Urinary bladder (tissue), 3 donors: ENCODE measurements at regions not wholly inside any gene's neighbourhood (a gene's known extent, or its start where the extent isn't known, plus 50 kb on each side); places are given as distances from the start of the nearest gene placed in this dataset.
"Not testable (repeated sequence)": the region's sequence is repeated elsewhere in the genome, so short reads cannot be mapped to it uniquely, and the experiment has no call there.

Experiments used
- DNase-seq: peaks from one replicate; pipeline ENCODE4 v3.0.0-alpha.2; 2015; ENCODE audit errors: extremely low spot score
- H3K27ac ChIP-seq: one replicate; pipeline ENCODE4 v1.5.1; 2013; ENCODE audit warnings: low read depth, mild to moderate bottlenecking, moderate library complexity
- H3K36me3 ChIP-seq: one replicate; pipeline ENCODE4 v1.6.1; 2013; ENCODE audit warnings: mild to moderate bottlenecking, moderate library complexity; ENCODE audit not compliant: insufficient read depth
- H3K4me1 ChIP-seq: one replicate; pipeline ENCODE4 v1.6.1; 2013; ENCODE audit warnings: mild to moderate bottlenecking, moderate library complexity; ENCODE audit not compliant: insufficient read depth
- H3K4me3 ChIP-seq: one replicate; pipeline ENCODE4 v1.5.1; 2013; ENCODE audit warnings: low read depth, low read length
- WGBS: extraction: QIAGEN DNeasy Blood & Tissue Kit; methylation state at CpG from one replicate; pipeline ENCODE4 v1.1.7; 2013; 5-methylcytosine and 5-hydroxymethylcytosine counted together
- donor health status: healthy with polysubstance abuse.
- donor health status: healthy.

GRCh38 chr1:234824836-234825235, 214.9 kb upstream of the IRF2BP2 start:
- not testable (repeated sequence) for H3K36me3 ChIP-seq, DNase-seq, H3K27ac ChIP-seq, H3K4me3 ChIP-seq, H3K4me1 ChIP-seq
- 92% methylated on average over 7 of the region's 7 CpGs for WGBS

- DNase-seq = no peak
- Histone ChIP-seq H3K27ac (no peak overlapping the region), H3K4me1 (no peaks in the 10 kb centered on the region), H3K36me3 (no peaks in the 10 kb centered on the region), H3K4me3 (no peak overlapping the region)
- 90% methylated on average over 16 of the region's 16 CpGs for WGBS
These were observed 213.5 kb upstream of the IRF2BP2 start for GRCh38 chr1:234823191-234824176.

- 98% methylated on average over 6 of the region's 6 CpGs for WGBS
These were observed 211.9 kb upstream of the IRF2BP2 start for GRCh38 chr1:234821840-234822239.

DNA sequence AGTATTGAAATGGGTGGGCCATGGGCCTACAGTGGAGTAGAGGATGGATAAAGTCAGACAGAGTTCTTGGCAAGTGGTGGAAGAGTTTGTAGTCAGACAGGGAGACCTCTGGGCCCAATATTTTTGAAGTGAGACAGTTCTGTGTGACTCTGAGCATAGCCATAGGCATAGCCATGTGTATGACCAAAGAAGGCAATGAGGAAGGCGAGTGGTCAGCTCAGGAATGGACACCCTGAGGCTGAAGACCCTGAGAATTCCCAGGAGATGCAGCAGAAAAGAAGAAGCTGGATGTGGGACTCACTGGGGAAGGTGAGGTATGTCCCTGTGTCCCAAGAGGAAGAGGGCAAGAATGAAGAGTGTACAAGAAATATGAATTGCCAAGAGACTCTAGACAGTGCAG, 210.6 kb upstream of the IRF2BP2 start:
- no peaks in the 10 kb centered on the region for H3K4me1 ChIP-seq
- H3K27ac ChIP-seq = no peak overlapping the region
- H3K36me3 ChIP-seq = no peaks in the 10 kb centered on the region
- 93% methylated on average over 1 of the region's 1 CpG for whole genome bisulfite sequencing
- no peak overlapping the region for H3K4me3 ChIP-seq
- DNase-seq = no peak

More at GRCh38 chr1:234821840-234822239, 211.9 kb upstream of the IRF2BP2 start:
- Histone ChIP-seq H3K27ac (no peak overlapping the region), H3K4me3 (no peak overlapping the region), H3K36me3 (no peaks in the 10 kb centered on the region), H3K4me1 (no peaks in the 10 kb centered on the region)
- DNase-seq = no peak

DNA sequence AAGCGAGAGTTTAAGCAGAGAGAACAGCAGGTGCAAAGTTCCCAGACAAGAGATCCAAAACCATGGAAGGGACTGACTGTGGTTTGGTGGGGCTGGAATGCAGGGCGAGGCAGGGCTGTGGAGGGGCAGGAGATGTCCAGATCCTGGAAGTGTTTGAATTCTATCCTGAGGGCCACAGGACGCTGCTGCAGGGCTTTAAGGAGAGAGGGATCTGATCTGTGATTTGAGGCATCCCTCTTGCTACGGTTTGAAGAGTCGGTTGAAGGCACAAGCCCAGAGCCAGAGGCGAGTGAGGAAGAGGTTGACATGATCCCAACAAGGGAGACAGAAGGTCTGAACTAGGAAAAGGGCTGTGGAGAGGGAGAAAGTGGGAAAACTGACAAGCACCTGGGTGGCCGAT, 209.9 kb upstream of the IRF2BP2 start:
- H3K4me1 ChIP-seq, H3K27ac ChIP-seq, H3K36me3 ChIP-seq, H3K4me3 ChIP-seq, DNase-seq: not testable (repeated sequence)
- WGBS = 96% methylated on average over 6 of the region's 7 CpGs

DNA sequence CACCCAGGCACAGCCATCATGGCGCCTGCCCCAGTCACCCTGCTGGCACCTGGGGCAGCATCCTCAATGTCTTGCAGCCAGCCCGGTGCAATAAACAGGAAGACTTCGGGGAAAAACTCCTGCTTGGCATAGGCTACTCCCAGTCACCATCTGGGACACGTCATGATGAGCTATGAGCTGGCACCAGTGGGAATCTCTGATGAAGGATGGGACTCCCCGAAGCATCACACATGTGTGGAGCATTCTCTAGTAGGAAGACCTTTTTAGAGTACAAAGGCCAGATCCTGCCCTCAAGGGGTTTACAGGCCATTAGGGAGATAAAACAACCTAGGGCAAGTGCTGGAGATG, 208.0 kb upstream of the IRF2BP2 start:
- H3K4me1 ChIP-seq, H3K27ac ChIP-seq, DNase-seq, H3K4me3 ChIP-seq, H3K36me3 ChIP-seq: not testable (repeated sequence)
- 49% methylated on average over 3 of the region's 5 CpGs for WGBS

DNA sequence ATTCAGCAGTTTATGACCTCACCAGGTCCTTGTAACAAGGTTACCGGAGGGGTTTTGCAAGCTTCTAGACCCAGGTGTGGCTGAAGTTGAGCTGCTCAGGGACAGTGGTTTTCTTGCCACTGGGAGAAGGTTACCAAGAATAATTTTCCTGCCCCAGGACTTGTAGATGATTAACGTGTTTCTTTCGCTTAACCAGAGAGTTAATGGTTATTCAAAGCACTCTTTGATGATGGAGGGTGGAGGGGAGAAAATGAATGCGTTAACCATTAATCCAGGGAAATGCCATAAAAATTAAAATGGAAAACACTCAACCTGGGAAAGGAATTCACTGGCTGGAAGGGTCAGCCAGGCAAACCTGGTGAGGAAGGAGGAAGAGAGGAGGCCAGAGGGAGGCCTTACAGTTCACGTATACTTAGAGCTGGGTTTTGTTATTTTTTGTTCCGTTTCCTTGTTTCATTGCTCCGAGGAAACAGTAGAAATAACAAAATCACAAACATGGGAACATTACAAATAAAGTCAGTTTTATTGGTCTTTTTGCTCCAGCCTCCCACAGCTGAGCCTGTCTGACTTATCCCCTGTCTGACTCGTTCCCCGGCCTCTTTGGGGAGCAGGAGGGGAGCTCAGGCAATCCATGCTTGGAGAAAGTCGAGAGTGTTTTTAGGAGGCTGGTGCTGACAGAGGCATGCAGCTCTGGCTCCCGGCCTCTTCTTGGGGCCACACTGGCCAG, 207.5 kb upstream of the IRF2BP2 start:
- not testable (repeated sequence) for H3K36me3 ChIP-seq, H3K4me3 ChIP-seq, H3K4me1 ChIP-seq
- WGBS = 47% methylated on average over 11 of the region's 11 CpGs
- peak overlapping the region; percentile 50 for H3K27ac ChIP-seq
- peak; percentile 45 for DNase-seq

- WGBS = 62% methylated on average over 7 of the region's 7 CpGs
- H3K36me3 ChIP-seq, H3K4me1 ChIP-seq, DNase-seq, H3K27ac ChIP-seq, H3K4me3 ChIP-seq: not testable (repeated sequence)
These were observed 206.9 kb upstream of the IRF2BP2 start for GRCh38 chr1:234816864-234817263.

- not testable (repeated sequence) for H3K4me1 ChIP-seq, DNase-seq, H3K4me3 ChIP-seq, H3K36me3 ChIP-seq, H3K27ac ChIP-seq
- 32% methylated on average over 20 of the region's 26 CpGs for WGBS
These were observed 206.3 kb upstream of the IRF2BP2 start for GRCh38 chr1:234816186-234816851.

DNA sequence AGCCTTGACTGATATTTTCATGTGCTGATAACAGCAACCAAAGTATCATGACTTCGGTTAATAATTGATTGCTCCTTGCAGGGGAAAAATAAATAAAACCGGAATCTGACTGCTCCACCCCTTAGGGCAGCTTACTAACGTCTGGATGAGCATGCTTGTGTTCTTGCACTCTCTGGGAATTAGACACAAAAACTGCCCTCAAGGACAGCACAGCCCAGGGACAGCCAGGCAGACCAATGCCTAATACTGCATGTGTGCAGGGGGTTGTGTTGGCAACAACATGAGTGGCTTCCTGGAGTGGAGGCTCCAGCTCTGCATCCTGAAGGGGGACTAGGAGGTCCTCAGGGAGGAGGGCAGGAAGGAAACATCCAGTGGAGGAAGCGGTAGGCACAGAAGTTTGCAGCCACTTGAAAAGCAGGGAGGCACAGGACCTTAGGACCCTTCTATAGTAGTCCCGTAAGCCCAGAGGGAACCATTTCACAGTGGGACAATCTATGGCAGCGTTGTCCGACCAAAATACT, 205.4 kb upstream of the IRF2BP2 start:
- H3K27ac ChIP-seq, H3K4me3 ChIP-seq, H3K36me3 ChIP-seq, H3K4me1 ChIP-seq, DNase-seq: not testable (repeated sequence)
- WGBS = 57% methylated on average over 6 of the region's 7 CpGs

GRCh38 chr1:234814235-234814634, 204.3 kb upstream of the IRF2BP2 start:
- WGBS = 92% methylated on average over 3 of the region's 7 CpGs
- not testable (repeated sequence) for DNase-seq, H3K4me3 ChIP-seq, H3K36me3 ChIP-seq, H3K27ac ChIP-seq, H3K4me1 ChIP-seq

GRCh38 chr1:234811824-234812223, 201.8 kb upstream of the IRF2BP2 start:
- not testable (repeated sequence) for H3K4me3 ChIP-seq, H3K27ac ChIP-seq, H3K36me3 ChIP-seq, DNase-seq, H3K4me1 ChIP-seq
- WGBS = 63% methylated on average over 6 of the region's 6 CpGs

DNA sequence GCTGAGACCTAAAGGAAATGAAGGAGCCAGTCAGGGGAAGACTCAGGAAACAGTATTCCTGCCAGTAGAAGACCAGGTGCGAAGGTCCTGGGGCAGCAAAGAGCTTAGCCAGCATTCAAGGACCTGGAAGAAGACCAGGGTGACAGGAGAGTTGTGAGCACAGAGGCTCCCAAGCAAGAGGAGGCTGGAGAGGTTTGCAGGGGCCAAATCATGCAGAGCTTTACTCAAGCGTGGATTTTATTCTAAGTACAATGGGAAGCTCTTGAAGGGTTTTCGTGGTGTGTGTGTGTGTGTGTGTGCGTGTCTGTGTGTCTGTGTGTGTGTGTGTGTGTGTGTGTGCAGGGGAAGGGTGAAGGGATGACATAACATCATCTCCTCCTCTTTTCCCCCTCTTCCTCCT, 200.7 kb upstream of the IRF2BP2 start:
- not testable (repeated sequence) for H3K4me3 ChIP-seq, H3K27ac ChIP-seq, DNase-seq, H3K4me1 ChIP-seq, H3K36me3 ChIP-seq
- 79% methylated on average over 3 of the region's 4 CpGs for WGBS
